ENCODE measurements at regions not wholly inside any gene's neighbourhood (a gene's known extent, or its start where the extent isn't known, plus 50 kb on each side); places are given as distances from the start of the nearest gene placed in this dataset.

DNA sequence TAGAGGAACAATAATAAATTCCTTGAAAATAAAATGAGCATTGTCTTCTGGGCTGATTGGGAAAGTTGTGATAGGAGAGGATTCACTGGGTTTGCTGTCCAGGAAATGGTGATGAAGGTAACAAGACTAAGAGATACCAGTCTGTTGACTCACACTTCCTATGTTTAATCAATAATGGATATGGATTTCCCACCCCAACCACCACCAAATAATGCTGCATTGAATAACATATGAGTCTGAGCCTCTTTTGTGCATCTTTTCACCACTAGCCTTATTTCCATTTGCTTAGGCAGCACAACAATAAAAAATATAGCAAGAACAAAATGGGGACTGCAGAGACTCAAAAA lies 120.2 kb upstream of the NFIB start:
- DNase-seq (ENCODE audit: low read depth) = no peak
- H3K4me3 ChIP-seq (ENCODE audit: low read depth, low read length) = no peak overlapping the region
- TF ChIP-seq, protein P1, sequence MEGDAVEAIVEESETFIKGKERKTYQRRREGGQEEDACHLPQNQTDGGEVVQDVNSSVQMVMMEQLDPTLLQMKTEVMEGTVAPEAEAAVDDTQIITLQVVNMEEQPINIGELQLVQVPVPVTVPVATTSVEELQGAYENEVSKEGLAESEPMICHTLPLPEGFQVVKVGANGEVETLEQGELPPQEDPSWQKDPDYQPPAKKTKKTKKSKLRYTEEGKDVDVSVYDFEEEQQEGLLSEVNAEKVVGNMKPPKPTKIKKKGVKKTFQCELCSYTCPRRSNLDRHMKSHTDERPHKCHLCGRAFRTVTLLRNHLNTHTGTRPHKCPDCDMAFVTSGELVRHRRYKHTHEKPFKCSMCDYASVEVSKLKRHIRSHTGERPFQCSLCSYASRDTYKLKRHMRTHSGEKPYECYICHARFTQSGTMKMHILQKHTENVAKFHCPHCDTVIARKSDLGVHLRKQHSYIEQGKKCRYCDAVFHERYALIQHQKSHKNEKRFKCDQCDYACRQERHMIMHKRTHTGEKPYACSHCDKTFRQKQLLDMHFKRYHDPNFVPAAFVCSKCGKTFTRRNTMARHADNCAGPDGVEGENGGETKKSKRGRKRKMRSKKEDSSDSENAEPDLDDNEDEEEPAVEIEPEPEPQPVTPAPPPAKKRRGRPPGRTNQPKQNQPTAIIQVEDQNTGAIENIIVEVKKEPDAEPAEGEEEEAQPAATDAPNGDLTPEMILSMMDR (conservative IDR thresholded peaks at IDR 0.05; ENCODE audit: low read depth, low read length) = no peak

DNA sequence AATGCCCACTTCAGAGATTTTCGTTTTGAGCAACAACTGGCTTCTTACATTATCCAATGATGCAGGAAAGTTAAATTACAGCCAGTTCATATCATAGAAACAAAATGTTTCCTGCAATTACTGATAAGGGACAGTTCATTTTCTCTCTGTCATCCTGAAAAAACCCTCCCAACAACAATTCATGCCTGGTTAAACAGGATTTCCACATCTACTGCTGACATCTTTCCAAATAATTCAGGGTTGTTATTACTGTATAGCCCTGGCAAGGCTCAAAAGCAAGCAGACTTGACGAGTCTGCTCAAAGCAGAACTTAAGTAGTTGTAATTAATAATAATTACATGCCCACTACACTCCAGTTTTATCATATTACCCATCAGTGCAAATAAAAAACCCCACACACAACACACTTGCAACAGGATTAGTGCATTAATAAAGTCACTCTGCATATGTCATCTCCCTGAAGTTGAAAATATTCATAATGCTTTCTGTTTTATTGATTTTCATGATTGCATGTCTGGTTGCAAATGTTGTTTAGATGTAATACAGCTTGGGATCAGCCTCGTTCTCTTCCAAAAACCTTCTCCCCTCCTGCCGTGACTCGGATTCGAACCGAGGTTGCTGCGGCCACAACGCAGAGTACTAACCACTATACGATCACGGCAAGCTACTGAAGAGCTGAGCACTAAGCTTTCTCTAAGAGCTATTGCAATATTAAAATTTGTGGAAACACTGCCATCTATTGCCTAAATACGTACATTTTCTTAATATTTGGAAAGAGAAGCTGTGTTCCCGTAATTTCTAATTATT lies 119.6 kb upstream of the NFIB start:
- TF ChIP-seq, protein P1 (conservative IDR thresholded peaks at IDR 0.05; ENCODE audit: low read depth, low read length) = no peak
- H3K4me3 ChIP-seq (ENCODE audit: low read depth, low read length) = no peak overlapping the region
- no peak for DNase-seq (ENCODE audit: low read depth)

DNA sequence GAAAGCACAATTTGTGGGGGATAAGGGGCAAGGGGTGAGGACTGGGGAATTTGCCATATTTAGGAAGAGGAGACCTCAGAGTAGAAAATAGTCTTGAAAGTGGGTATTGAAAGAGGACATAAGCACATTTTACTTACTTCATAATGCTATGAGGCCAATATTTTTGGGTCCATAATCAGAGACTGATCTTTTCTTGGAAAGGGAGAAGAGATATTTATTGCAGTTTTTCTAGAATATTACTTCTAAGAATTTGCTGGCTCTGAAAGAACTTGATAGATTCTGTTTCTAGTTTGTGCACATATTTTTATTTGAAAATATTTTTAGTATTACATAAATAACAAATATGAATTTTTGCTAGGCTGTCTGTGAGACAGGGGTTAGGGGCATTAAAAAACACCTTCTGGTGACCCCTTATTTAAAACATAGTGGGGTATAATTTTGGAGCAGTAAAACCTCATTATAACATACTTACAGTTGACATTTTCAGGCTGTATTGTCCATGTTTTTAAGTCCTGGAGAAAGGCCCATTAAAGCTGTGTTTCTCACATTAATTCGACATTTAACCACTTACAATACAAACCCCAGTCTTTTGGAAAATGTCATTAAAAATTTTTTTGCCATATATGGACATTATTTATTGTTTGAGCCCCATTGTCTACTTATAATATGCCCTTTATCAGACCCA lies 118.9 kb upstream of the NFIB start:
- H3K4me3 ChIP-seq (ENCODE audit: low read depth, low read length) = no peak overlapping the region
- no peak for DNase-seq (ENCODE audit: low read depth)
- TF ChIP-seq, protein P1 (conservative IDR thresholded peaks at IDR 0.05; ENCODE audit: low read depth, low read length) = no peak

DNA sequence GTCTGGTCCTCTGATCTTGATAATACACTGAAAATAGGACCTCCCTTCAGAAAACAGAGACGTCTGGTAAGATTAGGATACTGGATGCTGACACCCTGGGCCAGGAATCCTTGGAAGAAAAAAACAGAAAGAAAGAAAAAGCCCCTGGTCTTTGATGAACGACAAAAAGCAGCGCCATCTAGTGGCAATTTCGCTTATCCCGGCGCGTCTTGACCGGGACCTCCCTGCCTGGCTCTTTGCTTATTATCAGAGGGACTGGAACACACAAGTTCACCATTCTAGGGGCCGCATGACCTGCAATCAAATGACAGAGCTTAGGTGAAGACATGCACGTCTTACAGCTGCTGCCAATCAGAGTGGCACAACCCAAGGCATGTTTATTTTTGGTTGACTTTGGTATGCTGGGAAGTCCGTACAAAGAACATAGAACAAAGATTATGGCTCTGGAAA lies 114.9 kb upstream of the NFIB start:
- TF ChIP-seq, protein P1 (conservative IDR thresholded peaks at IDR 0.05; ENCODE audit: low read depth, low read length) = peak; percentile 84
- no peak overlapping the region for H3K4me3 ChIP-seq (ENCODE audit: low read depth, low read length)
- DNase-seq (ENCODE audit: low read depth) = no peak

DNA sequence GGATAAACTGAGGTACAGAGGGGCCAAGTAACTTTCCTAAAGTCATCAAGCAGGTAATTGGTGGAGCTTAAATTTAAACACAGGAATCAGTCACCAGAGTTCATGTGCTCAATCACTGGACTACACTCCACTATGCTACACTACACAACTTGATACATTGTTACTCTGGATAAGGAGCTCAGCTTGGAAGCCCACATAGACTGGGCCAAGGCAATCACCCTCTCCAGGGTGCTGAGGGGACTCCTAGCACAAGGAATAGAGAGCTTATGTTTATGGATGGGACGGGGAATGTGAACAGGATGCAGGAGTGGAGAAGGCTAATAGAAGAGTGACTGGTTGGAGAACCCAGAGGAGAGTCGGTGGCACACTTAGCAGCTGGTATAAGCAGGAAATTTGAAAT lies 113.5 kb upstream of the NFIB start:
- TF ChIP-seq, protein P1 (conservative IDR thresholded peaks at IDR 0.05; ENCODE audit: low read depth, low read length) = no peak
- no peak for DNase-seq (ENCODE audit: low read depth)
- H3K4me3 ChIP-seq (ENCODE audit: low read depth, low read length) = no peak overlapping the region

DNA sequence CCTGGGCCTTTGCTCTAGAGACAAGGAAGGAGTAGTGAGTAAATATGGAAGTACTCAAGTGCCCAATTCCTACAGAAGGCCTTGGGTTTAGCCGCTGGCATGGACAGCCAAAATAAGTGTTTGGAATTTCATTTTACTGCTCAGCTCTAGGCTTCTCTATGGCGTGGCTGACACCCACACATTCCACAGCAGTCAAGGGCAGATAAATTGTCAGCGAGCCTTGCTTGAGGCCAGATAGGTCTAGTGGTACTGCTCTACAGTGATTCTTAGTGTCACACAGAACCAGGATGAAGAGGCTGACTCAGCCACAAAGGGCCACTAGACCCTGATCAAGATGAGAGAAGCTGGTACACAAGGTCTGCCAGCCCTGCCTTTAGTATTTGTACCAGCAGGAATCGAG lies 111.0 kb upstream of the NFIB start:
- H3K4me3 ChIP-seq (ENCODE audit: low read depth, low read length) = no peak overlapping the region
- DNase-seq (ENCODE audit: low read depth) = no peak
- TF ChIP-seq, protein P1 (conservative IDR thresholded peaks at IDR 0.05; ENCODE audit: low read depth, low read length) = no peak

Measured in epithelial cell of proximal tubule (primary cell).